Stomach (tissue), 4 donors: ENCODE measurements at regions not wholly inside any gene's neighbourhood (a gene's known extent, or its start where the extent isn't known, plus 50 kb on each side); places are given as distances from the start of the nearest gene placed in this dataset.

Source experiments
- CTCF ChIP-seq, 7 experiments: fragments of 450-650 bp in 4 of 7; fragments of 200-600 bp in 3 of 7; sonication (generic) in 3 of 7; IDR thresholded peaks; one replicate each; pipeline ENCODE4 v1.5.1; 2016 to 2019; ENCODE audit warnings: antibody characterized with exemption in 7 of 7, control low read depth in 2 of 7, mild to moderate bottlenecking in 1 of 7
- EP300 ChIP-seq: sonication (generic); formaldehyde crosslinking; IDR thresholded peaks from one replicate; pipeline ENCODE4 v1.6.1; 2017; ENCODE audit warnings: antibody characterized with exemption
- POLR2A ChIP-seq, 4 donors: fragments of 450-650 bp; IDR thresholded peaks; one replicate each; pipeline ENCODE4 v1.6.1; 2016; ENCODE audit warnings: antibody characterized with exemption in 4 of 4, control low read depth in 2 of 4, mild to moderate bottlenecking in 1 of 4, moderate library complexity in 1 of 4
- POLR2AphosphoS5 ChIP-seq, 3 donors: sonication (generic); formaldehyde crosslinking; IDR thresholded peaks; one replicate each; pipeline ENCODE4 v1.6.1; 2016; ENCODE audit warnings: antibody characterized with exemption in 3 of 3

GRCh38 chr11:127649958-127650357 lies 649.4 kb upstream of the KIRREL3 start:
- TF ChIP-seq CTCF (IDR thresholded peaks at IDR 0.05) (no peak), POLR2A (IDR thresholded peaks at IDR 0.05) (no peak), EP300 (no peak), POLR2AphosphoS5 (IDR thresholded peaks at IDR 0.05) (no peak)
